Vagina (tissue), 2 donors: ENCODE measurements at regions not wholly inside any gene's neighbourhood (a gene's known extent, or its start where the extent isn't known, plus 50 kb on each side); places are given as distances from the start of the nearest gene placed in this dataset.

Experiments
- CTCF ChIP-seq, 3 experiments: fragments of 450-650 bp in 2 of 3; fragments of 200-600 bp in 1 of 3; sonication (generic) in 1 of 3; IDR thresholded peaks; one replicate each; pipeline ENCODE4 v1.5.1; 2017 to 2019; ENCODE audit warnings: antibody characterized with exemption in 3 of 3, mild to moderate bottlenecking in 2 of 3, moderate library complexity in 2 of 3
- POLR2AphosphoS5 ChIP-seq, 2 donors: sonication (generic); formaldehyde crosslinking; IDR thresholded peaks; one replicate each; pipeline ENCODE4 v1.9.0; 2017; ENCODE audit warnings: antibody characterized with exemption in 2 of 2, mild to moderate bottlenecking in 2 of 2, low read depth in 1 of 2; ENCODE audit not compliant: insufficient read depth in 1 of 2

- no peak for TF ChIP-seq POLR2AphosphoS5 (IDR thresholded peaks at IDR 0.05; ENCODE audit: insufficient read depth in 1 of 2, low read depth in 1 of 2)
- TF ChIP-seq CTCF (IDR thresholded peaks at IDR 0.05), result no peak
Observed at GRCh38 chr16:56042416-56042815, 148.9 kb upstream of the GNAO1 start.
